ENCODE measurements at regions not wholly inside any gene's neighbourhood (a gene's known extent, or its start where the extent isn't known, plus 50 kb on each side); places are given as distances from the start of the nearest gene placed in this dataset.
A peak's percentile ranks its signal among the peaks of the same experiment; 100 is the strongest.

DNA sequence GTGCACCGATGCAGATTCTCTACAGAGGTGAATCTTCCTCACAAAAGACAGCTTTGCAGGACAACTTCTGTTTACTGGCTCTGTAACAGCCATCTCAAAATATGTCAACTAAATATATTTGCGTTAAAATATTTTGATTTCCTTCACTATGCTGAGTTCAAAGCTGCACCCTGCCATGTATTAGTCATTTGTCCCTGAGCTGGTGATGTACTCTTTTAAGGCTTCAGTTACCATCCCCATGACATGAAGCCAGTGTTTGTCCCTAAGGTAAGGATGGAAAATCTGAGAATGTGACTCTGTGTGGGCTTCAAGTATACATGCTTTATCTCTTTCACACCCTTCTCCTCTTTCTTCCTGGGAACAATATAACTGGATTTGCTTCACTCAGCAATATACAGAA is 70.2 kb upstream of the BTG3 start:
- no peak for DNase-seq (ENCODE audit: low read depth in 4 of 4, low spot score in 3 of 4)

GRCh38 chr21:17679002-17679600 is 66.4 kb upstream of the BTG3 start:
- peak in 3 of 4 donors; percentile 16 to 24 (median 19) for DNase-seq (ENCODE audit: low read depth in 4 of 4, low spot score in 3 of 4)

DNA sequence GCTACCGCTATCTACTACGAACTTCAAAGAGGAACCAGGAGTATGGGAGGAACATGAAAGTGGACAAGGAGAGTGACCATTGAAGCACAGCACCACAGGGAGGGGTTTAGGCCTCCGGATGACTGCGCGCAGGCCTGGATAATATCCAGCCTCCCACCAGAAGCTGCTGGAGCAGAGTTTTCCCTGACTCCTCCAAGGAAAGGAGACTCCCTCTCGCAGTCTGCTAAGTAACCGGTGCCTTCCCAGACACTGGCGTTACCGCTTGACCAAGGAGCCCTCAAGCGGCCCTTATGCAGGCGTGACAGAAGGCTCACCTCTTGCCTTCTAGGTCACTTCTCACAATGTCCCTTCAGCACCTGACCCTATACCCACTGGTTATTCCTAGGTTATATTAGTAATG is 64.2 kb upstream of the BTG3 start:
- peak in 2 of 4 donors; percentile 6 to 10 for DNase-seq (ENCODE audit: low read depth in 4 of 4, low spot score in 3 of 4)

DNA sequence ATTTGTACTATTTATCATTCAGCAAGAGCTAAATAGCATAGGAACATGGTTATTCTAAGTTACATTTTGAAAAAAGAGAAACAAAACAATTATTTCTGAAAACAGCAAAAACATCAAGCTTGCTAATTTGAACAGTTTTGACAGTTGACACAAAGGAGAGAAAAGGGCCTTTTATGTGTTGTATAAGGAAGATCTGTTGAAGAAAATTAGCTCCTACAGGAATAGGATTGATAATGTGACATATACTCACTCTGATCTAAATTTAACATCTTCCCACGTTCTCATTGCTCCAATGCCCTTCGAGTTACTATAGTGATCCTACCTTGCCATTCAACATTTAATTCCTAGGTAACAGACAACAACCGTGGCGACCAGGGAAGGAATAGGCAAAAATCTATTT is 61.4 kb upstream of the BTG3 start:
- no peak for DNase-seq (ENCODE audit: low read depth in 4 of 4, low spot score in 3 of 4)

GRCh38 chr21:17673261-17674020 is 60.7 kb upstream of the BTG3 start:
- DNase-seq (ENCODE audit: low read depth in 4 of 4, low spot score in 3 of 4) = no peak

DNA sequence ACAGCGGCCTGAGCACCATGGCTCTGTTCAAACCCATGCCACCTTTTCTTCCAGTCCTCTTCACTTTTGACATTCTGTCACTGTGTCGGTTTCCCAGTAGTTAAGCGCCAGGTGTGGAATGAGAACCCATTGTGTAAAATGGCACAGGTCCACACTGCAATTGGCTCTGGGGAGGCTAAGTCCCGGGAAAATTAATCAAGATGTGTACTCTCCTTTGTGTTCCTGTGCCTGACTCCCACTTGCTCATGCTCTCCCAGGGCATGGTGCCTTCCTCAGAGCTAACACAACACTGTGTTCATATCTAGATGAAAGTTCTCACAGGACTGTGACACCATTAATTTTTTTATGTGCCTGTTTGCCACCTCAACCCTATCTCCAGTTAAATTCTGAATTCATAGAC is 59.0 kb upstream of the BTG3 start:
- no peak for DNase-seq (ENCODE audit: low read depth in 4 of 4, low spot score in 3 of 4)

- no peak for DNase-seq (ENCODE audit: low read depth in 4 of 4, low spot score in 3 of 4)
Observed at GRCh38 chr21:17668479-17669140, 55.9 kb upstream of the BTG3 start.

GRCh38 chr21:17667256-17667655 is 54.6 kb upstream of the BTG3 start:
- DNase-seq (ENCODE audit: low read depth in 4 of 4, low spot score in 3 of 4) = no peak

All from left renal pelvis (tissue), 4 donors.